ENCODE measurements at regions not wholly inside any gene's neighbourhood (a gene's known extent, or its start where the extent isn't known, plus 50 kb on each side); places are given as distances from the start of the nearest gene placed in this dataset.

DNA sequence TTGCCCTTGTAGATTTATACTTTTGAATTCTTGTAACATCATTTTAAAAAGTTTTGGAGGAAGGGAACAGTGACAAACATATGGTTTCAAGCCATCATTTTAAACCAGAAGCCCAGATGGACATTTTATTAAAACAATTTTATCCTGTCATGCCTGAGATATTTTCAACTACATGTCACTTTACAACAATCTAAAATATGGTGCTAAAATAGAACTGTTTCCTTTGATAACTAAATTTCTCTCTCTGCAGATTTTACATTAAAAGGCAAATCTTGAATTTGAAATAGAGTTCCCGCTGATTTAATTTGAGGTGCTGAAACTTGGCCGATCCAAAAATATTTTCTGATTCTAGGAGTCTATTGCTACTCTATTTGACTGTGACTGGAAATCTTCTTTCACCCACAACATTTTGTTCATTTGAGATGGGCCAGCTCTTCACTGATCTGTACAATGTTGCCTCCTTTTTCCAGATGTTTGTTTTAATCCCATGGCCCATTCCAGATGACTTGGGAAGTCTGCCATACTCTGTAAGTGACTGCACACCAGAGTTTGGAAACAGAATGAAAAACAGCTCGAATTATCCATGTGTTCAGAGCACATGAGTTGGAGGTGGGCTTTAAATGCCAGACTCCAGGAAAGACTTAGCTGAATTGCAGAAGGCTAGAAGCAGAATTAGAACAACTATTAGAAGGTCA is 402.5 kb downstream of the TMEM135 start:
- FAIRE-seq (no peak), DNase-seq (ENCODE audit: insufficient read length, low spot score) (no peak)
- no peak for TF ChIP-seq POLR2AphosphoS5 (IDR thresholded peaks at IDR 0.05; ENCODE audit: low read depth, low read length)
- no peak for TF ChIP-seq POLR2A (IDR thresholded peaks at IDR 0.05; ENCODE audit: low read depth, low read length)
- TF ChIP-seq TAF1 (IDR thresholded peaks at IDR 0.05; ENCODE audit: low read depth, low read length) = no peak
- no peak for TF ChIP-seq POU2F2 (IDR thresholded peaks at IDR 0.05; ENCODE audit: low read depth, low read length)

GRCh38 chr11:87438416-87438815 is 400.7 kb downstream of the TMEM135 start:
- FAIRE-seq (no peak), DNase-seq (ENCODE audit: insufficient read length, low spot score) (no peak)

GRCh38 chr11:87437844-87438223 is 400.1 kb downstream of the TMEM135 start:
- TF ChIP-seq TAF1 (IDR thresholded peaks at IDR 0.05; ENCODE audit: low read depth, low read length) (no peak), PAX5 (IDR thresholded peaks at IDR 0.05; ENCODE audit: insufficient read depth, low read length, severe bottlenecking) (no peak), SPI1 (IDR thresholded peaks at IDR 0.05; ENCODE audit: low read depth, low read length) (no peak), POU2F2 (IDR thresholded peaks at IDR 0.05; ENCODE audit: low read depth, low read length) (no peak), POLR2A (IDR thresholded peaks at IDR 0.05; ENCODE audit: low read depth, low read length) (no peak), POLR2AphosphoS5 (IDR thresholded peaks at IDR 0.05; ENCODE audit: low read depth, low read length) (no peak)
- no peak for FAIRE-seq
- no peak for DNase-seq (ENCODE audit: insufficient read length, low spot score)

More at GRCh38 chr11:87438416-87438815, 400.7 kb downstream of the TMEM135 start:
- TF ChIP-seq POLR2A (IDR thresholded peaks at IDR 0.05; ENCODE audit: low read depth, low read length) (no peak), PAX5 (IDR thresholded peaks at IDR 0.05; ENCODE audit: insufficient read depth, low read length, severe bottlenecking) (no peak)

DNA sequence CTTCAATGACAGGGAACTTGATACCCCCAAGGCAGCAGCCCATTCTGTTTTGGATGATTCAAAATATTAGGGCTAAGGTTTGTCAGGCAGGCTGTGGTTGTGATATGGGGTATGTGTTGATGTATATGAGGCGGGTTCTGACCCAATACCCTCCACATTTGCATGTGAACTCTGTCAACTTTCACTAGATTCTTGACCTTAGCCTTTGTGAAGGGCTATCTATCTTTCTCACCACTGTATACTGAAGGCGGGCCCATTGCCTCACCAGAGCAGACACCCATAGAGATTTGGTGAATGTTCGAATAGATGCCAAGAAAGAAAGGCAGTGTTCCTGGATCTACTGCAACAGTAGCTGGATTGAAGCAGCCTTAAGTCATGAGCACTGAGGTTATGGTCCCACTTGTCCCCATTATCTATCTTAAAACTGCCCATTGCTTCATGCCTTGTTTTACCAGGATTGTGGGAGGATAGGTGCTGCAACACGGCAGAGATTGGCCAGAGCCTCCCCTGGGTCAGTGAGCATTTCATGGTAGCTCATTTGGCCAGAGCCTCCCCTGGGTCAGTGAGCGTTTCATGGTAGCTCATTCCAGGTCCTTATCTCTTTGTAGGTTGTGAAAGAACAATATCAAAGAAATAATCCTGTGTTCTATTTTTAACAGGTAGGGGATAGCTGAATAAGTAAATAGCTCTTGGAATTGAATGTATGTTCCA is 399.6 kb downstream of the TMEM135 start:
- FAIRE-seq (no peak), DNase-seq (ENCODE audit: insufficient read length, low spot score) (no peak)
- TF ChIP-seq POU2F2 (IDR thresholded peaks at IDR 0.05; ENCODE audit: low read depth, low read length) (0 out of 2 replicates have a peak, but pooled peaks have one; percentile 16), POLR2A (IDR thresholded peaks at IDR 0.05; ENCODE audit: low read depth, low read length) (no peak)

DNA sequence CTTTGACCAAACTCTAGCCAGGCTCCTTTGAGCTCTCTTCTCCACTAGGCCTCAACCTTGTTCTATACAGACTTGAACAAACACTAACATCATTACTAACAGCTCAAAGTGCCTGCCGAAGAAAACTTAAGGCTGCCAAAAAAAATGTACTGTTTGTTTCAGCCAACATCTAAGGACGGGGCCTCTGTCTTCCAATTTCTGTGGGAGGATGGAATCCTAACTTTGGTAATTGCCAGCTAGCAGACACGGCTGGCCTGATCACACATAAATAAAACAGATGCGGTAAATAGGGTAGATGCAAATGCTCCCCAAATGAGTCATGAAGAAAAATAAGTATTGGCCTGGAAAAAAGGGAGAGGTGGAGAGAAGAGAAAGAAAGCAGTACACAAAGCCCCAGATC is 394.3 kb downstream of the TMEM135 start:
- TF ChIP-seq TAF1 (IDR thresholded peaks at IDR 0.05; ENCODE audit: low read depth, low read length) (no peak), POLR2AphosphoS5 (IDR thresholded peaks at IDR 0.05; ENCODE audit: low read depth, low read length) (no peak), SPI1 (IDR thresholded peaks at IDR 0.05; ENCODE audit: low read depth, low read length) (no peak), POLR2A (IDR thresholded peaks at IDR 0.05; ENCODE audit: low read depth, low read length) (no peak), PAX5 (IDR thresholded peaks at IDR 0.05; ENCODE audit: insufficient read depth, low read length, severe bottlenecking) (no peak), POU2F2 (IDR thresholded peaks at IDR 0.05; ENCODE audit: low read depth, low read length) (no peak)
- FAIRE-seq (no peak), DNase-seq (ENCODE audit: insufficient read length, low spot score) (no peak)

GRCh38 chr11:87431392-87431791 is 393.7 kb downstream of the TMEM135 start:
- TF ChIP-seq SPI1 (IDR thresholded peaks at IDR 0.05; ENCODE audit: low read depth, low read length) = no peak
- TF ChIP-seq POLR2AphosphoS5 (IDR thresholded peaks at IDR 0.05; ENCODE audit: low read depth, low read length) = no peak
- no peak for TF ChIP-seq POLR2A (IDR thresholded peaks at IDR 0.05; ENCODE audit: low read depth, low read length)
- TF ChIP-seq PAX5 (IDR thresholded peaks at IDR 0.05; ENCODE audit: insufficient read depth, low read length, severe bottlenecking) = no peak
- TF ChIP-seq TAF1 (IDR thresholded peaks at IDR 0.05; ENCODE audit: low read depth, low read length) = no peak
- no peak for TF ChIP-seq POU2F2 (IDR thresholded peaks at IDR 0.05; ENCODE audit: low read depth, low read length)
- DNase-seq (ENCODE audit: insufficient read length, low spot score) = no peak
- FAIRE-seq = no peak

DNA sequence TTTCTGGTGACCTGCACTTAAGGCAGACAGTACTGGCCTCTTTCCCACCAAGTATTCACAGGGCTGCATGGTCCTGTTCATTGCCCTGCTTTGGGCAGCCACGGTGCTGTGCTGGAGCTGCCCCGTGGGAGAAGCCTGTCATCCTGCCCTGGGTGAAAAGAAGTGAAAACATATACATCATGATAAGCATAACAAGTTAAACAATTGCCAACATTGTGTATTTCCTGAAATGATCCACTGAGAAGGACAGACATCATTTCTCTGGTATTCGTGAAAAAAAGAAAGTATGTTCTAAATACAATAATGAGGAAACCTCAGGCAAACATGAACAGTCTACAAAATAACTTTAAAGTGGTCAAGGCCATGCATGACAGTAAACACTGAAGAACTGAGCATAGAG is 393.1 kb downstream of the TMEM135 start:
- TF ChIP-seq PAX5 (IDR thresholded peaks at IDR 0.05; ENCODE audit: insufficient read depth, low read length, severe bottlenecking) = no peak
- TF ChIP-seq POLR2AphosphoS5 (IDR thresholded peaks at IDR 0.05; ENCODE audit: low read depth, low read length) = no peak
- no peak for TF ChIP-seq TAF1 (IDR thresholded peaks at IDR 0.05; ENCODE audit: low read depth, low read length)
- no peak for TF ChIP-seq POLR2A (IDR thresholded peaks at IDR 0.05; ENCODE audit: low read depth, low read length)
- no peak for TF ChIP-seq POU2F2 (IDR thresholded peaks at IDR 0.05; ENCODE audit: low read depth, low read length)
- TF ChIP-seq SPI1 (IDR thresholded peaks at IDR 0.05; ENCODE audit: low read depth, low read length) = no peak
- FAIRE-seq = no peak
- DNase-seq (ENCODE audit: insufficient read length, low spot score) = no peak

- DNase-seq (ENCODE audit: insufficient read length, low spot score) = no peak
- FAIRE-seq = no peak
- no peak for TF ChIP-seq POU2F2 (IDR thresholded peaks at IDR 0.05; ENCODE audit: low read depth, low read length)
- no peak for TF ChIP-seq TAF1 (IDR thresholded peaks at IDR 0.05; ENCODE audit: low read depth, low read length)
- TF ChIP-seq POLR2A (IDR thresholded peaks at IDR 0.05; ENCODE audit: low read depth, low read length) = no peak
- TF ChIP-seq POLR2AphosphoS5 (IDR thresholded peaks at IDR 0.05; ENCODE audit: low read depth, low read length) = no peak
- TF ChIP-seq SPI1 (IDR thresholded peaks at IDR 0.05; ENCODE audit: low read depth, low read length) = no peak
- no peak for TF ChIP-seq PAX5 (IDR thresholded peaks at IDR 0.05; ENCODE audit: insufficient read depth, low read length, severe bottlenecking)
These were observed 392.3 kb downstream of the TMEM135 start for GRCh38 chr11:87429996-87430395.

GRCh38 chr11:87428266-87428665 is 390.5 kb downstream of the TMEM135 start:
- DNase-seq (ENCODE audit: insufficient read length, low spot score) (no peak), FAIRE-seq (no peak)
- no peak for TF ChIP-seq PAX5 (IDR thresholded peaks at IDR 0.05; ENCODE audit: insufficient read depth, low read length, severe bottlenecking)
- no peak for TF ChIP-seq POLR2AphosphoS5 (IDR thresholded peaks at IDR 0.05; ENCODE audit: low read depth, low read length)
- no peak for TF ChIP-seq SPI1 (IDR thresholded peaks at IDR 0.05; ENCODE audit: low read depth, low read length)
- no peak for TF ChIP-seq TAF1 (IDR thresholded peaks at IDR 0.05; ENCODE audit: low read depth, low read length)
- no peak for TF ChIP-seq POLR2A (IDR thresholded peaks at IDR 0.05; ENCODE audit: low read depth, low read length)
- TF ChIP-seq POU2F2 (IDR thresholded peaks at IDR 0.05; ENCODE audit: low read depth, low read length) = no peak

- DNase-seq (ENCODE audit: insufficient read length, low spot score) = no peak
- FAIRE-seq = no peak
- TF ChIP-seq TAF1 (IDR thresholded peaks at IDR 0.05; ENCODE audit: low read depth, low read length) (no peak), POU2F2 (IDR thresholded peaks at IDR 0.05; ENCODE audit: low read depth, low read length) (no peak), POLR2AphosphoS5 (IDR thresholded peaks at IDR 0.05; ENCODE audit: low read depth, low read length) (no peak), PAX5 (IDR thresholded peaks at IDR 0.05; ENCODE audit: insufficient read depth, low read length, severe bottlenecking) (no peak), POLR2A (IDR thresholded peaks at IDR 0.05; ENCODE audit: low read depth, low read length) (no peak), SPI1 (IDR thresholded peaks at IDR 0.05; ENCODE audit: low read depth, low read length) (no peak)
These were observed 388.2 kb downstream of the TMEM135 start for GRCh38 chr11:87425943-87426342.
